ENCODE measurements at regions not wholly inside any gene's neighbourhood (a gene's known extent, or its start where the extent isn't known, plus 50 kb on each side); places are given as distances from the start of the nearest gene placed in this dataset.
A peak's percentile ranks its signal among the peaks of the same experiment; 100 is the strongest.

DNA sequence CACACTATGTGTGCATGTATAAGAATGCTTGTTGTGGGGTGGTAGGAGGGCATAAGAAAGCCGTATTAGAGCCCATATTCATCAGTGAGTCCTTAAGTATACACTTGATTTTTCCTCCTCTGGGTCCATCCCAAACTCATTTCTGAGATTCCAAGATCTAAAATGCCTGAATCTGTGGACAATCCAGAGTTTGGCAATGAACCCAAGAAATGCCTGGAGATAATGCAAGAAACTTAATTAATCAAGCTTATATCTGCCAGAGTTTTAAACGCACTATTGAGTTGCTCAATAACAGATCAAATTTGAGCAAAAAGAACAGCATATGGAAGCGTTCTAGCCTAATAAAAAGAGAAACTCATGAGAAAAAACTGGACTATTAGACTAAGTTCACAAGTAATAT, 143.4 kb upstream of the NAV3 start (continued):
- no peak for TF ChIP-seq ZZZ3 (IDR thresholded peaks at IDR 0.05; ENCODE audit: control insufficient read depth, insufficient read length, low read depth)
- no peak for TF ChIP-seq NRF1 (conservative IDR thresholded peaks at IDR 0.05; ENCODE audit: low read depth, low read length)

DNA sequence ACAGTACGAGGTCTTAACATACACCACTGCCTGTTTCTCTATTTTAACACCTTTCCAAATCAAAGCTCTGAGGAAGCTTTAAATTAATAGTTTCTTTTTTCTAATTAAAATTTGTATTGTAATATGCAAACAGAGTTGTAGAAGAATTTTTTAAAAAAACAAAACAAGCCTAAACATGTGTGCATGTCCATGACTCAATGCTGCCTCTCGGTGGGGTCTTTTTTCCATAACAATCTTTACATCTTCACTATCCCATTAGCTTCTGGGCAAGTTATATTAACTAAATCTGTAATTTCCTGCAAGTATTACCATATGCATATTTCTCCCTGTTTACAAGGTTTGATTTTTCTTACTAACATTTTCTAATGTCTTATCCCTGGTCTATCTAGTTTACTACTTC, 143.9 kb upstream of the NAV3 start:
- intact Hi-C loops (cut with micrococcal nuclease; ENCODE audit: unreplicated experiment) (loop anchor here (10.0 kb wide), 1 partner anchor 642 kb away; no protein-coding TSS in a partner anchor), in situ Hi-C loops (cut with MboI) (loop anchor here (5.0 kb wide), 1 partner anchor 639 kb away; no protein-coding TSS in a partner anchor)
- Histone ChIP-seq H3K4me2 (ENCODE audit: control insufficient read depth, insufficient read depth) (no peak overlapping the region), H3K9me3 (replicated peaks; ENCODE audit: control insufficient read depth, insufficient read depth, low read length) (no peaks in the 10 kb centered on the region), H4K20me1 (ENCODE audit: control insufficient read depth, insufficient read depth) (no peaks in the 10 kb centered on the region), H3K27ac (ENCODE audit: control insufficient read depth, insufficient read depth) (no peak overlapping the region), H3K79me2 (ENCODE audit: control insufficient read depth, insufficient read depth, low read length) (no peaks in the 10 kb centered on the region), H3K36me3 (ENCODE audit: control insufficient read depth in 2 of 2, insufficient read depth in 2 of 2, low read length in 1 of 2) (no peaks in the 10 kb centered on the region), H3K4me1 (ENCODE audit: control insufficient read depth, insufficient read depth, low read length) (no peaks in the 10 kb centered on the region), H3K4me3 (no peak overlapping the region), H3K9ac (ENCODE audit: control insufficient read depth, insufficient read depth, low read length) (no peak overlapping the region), H3K27me3 (replicated peaks in 1 of 2; ENCODE audit: control insufficient read depth in 2 of 2, insufficient read depth in 2 of 2, low read length in 1 of 2) (no peaks in the 10 kb centered on the region), H2AFZ (ENCODE audit: control insufficient read depth, low read depth, low read length) (no peak overlapping the region)
- ChIA-PET CTCF (interaction anchor here (2.6 kb wide), 1 partner anchor 637 kb away, joined by 15 read pairs; no protein-coding TSS in a partner anchor), SMC1A (ENCODE audit: uncharacterized antibody, unreplicated experiment) (no interaction called here), POLR2A (no interaction called here), RAD21 (ENCODE audit: unreplicated experiment) (no interaction called here)
- no peak for ATAC-seq
- no peak for DNase-seq (ENCODE audit: low read depth, low spot score)
- BruUV-seq (replicated peaks): no TSS peak
- TF ChIP-seq, protein P1, sequence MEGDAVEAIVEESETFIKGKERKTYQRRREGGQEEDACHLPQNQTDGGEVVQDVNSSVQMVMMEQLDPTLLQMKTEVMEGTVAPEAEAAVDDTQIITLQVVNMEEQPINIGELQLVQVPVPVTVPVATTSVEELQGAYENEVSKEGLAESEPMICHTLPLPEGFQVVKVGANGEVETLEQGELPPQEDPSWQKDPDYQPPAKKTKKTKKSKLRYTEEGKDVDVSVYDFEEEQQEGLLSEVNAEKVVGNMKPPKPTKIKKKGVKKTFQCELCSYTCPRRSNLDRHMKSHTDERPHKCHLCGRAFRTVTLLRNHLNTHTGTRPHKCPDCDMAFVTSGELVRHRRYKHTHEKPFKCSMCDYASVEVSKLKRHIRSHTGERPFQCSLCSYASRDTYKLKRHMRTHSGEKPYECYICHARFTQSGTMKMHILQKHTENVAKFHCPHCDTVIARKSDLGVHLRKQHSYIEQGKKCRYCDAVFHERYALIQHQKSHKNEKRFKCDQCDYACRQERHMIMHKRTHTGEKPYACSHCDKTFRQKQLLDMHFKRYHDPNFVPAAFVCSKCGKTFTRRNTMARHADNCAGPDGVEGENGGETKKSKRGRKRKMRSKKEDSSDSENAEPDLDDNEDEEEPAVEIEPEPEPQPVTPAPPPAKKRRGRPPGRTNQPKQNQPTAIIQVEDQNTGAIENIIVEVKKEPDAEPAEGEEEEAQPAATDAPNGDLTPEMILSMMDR (IDR thresholded peaks at IDR 0.05 in 2 of 3, conservative IDR thresholded peaks at IDR 0.05 in 1 of 3; ENCODE audit: control insufficient read depth in 2 of 3, extremely low read depth in 1 of 3, insufficient read depth in 1 of 3, low read depth in 3 of 3, low read length in 3 of 3): peak in 1 of 3 experiments; percentile 4; a peak in 1 of 6 replicates
- no peak for TF ChIP-seq SREBF1 (IDR thresholded peaks at IDR 0.05; ENCODE audit: low read length)
- FAIRE-seq: no peak
- WGBS (ENCODE audit: insufficient coverage, insufficient replicate concordance, low lambda C conversion rate, missing lambda C conversion rate): 0% methylated on average over 2 of the region's 2 CpGs

All from GM12878 (cell line).